HCEC 1CT (cell line): ENCODE measurements at regions not wholly inside any gene's neighbourhood (a gene's known extent, or its start where the extent isn't known, plus 50 kb on each side); places are given as distances from the start of the nearest gene placed in this dataset.

Experiments used
- DNase-seq: peaks from one replicate; pipeline ENCODE4 v3.0.0-alpha.2; 2017

DNA sequence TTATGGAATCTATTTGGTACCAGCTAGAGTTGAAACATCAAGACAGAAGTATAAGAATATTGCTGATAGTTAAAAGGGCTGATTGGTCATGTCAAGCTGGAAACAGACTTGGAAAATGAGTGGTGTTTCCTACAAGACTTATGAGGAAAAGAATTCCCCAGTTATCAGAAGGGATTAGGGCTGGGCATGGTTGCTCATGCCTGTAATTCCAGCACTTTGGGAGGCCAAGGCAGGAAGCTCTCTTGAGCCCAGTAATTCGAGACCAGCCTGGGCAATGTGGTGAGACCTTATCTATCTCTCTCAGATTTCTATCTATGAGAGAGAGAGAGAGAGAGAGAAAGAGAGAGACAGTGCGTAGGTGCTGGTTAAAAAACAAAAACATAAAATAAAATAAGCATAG is 139.5 kb upstream of the PMFBP1 start:
- DNase-seq = no peak

DNA sequence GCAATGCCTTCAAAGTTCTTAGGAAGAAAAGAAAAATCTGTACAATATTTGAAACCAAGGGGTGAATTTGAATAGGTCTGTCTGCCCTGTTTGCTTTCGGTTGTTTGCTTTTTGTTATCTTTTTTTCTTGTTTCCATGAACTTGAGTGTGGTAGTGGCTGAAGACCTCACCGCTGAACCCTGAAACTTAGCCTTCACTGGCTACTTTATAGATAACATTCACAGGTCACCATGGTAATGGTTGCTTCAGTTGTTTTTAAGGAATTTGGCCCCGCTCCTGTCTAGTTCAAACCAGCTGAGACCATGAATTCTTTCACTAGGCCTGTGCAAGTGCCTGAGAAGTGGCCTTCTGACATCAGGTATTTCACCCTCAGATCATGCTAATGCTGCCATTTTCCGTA is 137.0 kb upstream of the PMFBP1 start:
- DNase-seq = no peak

- DNase-seq = no peak
Observed at GRCh38 chr16:72308396-72308795, 136.4 kb upstream of the PMFBP1 start.

- no peak for DNase-seq
Observed at GRCh38 chr16:72302332-72302731, 130.4 kb upstream of the PMFBP1 start.

DNA sequence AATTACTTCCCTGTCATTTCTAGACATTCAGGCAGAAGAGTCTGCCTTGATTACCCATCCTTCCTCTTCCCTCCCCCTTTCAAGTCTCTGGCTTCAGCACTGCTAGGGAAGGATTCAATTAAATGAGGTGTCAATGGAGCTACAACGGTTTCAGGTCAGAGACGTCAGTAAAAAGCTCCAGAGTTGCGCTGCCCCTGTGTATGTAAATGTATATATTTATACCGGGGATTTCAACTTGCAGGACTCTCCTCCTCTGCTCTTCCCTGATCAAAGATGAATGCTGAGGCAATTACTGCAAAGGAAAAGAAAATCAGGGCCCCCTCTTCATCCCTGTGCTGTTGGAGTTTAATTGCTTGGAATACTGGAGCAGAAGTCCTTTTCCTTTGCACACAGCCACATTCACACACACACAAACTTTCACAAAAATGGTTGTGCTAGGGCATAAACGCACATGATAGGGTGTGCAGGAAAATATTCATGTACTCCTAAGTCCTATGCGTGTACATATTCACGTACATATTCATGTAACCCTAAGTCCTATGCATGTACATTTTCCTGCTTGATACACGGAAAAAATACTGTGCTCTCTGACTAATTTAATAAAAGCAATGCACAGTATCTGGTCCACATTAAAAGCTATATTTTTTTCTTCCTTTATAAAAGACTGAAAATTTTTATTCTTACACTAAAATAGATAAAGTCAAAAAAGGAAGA is 129.7 kb upstream of the PMFBP1 start:
- no peak for DNase-seq

DNA sequence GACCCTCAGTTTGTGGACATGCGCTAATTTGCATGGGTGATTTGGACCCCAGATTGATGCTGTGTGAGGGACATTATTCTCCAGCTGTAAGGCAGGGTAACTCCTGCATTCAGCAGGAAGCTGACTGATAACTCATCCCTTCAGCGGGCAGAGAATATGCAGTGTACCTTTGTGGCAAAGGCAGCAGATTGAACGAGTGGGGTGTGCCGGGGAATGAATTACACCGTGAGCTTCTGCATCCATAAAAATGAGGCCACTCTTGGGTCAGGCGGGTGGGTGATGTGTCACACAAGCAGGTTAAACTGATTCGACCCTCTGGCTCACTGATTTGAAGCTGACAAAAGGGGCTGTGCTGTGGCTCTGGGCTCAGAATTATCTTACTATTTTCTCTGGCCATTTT is 128.9 kb upstream of the PMFBP1 start:
- DNase-seq = no peak

GRCh38 chr16:72299684-72300243 is 127.8 kb upstream of the PMFBP1 start:
- DNase-seq = no peak

- DNase-seq = no peak
Observed at GRCh38 chr16:72298961-72299360, 127.0 kb upstream of the PMFBP1 start.

DNA sequence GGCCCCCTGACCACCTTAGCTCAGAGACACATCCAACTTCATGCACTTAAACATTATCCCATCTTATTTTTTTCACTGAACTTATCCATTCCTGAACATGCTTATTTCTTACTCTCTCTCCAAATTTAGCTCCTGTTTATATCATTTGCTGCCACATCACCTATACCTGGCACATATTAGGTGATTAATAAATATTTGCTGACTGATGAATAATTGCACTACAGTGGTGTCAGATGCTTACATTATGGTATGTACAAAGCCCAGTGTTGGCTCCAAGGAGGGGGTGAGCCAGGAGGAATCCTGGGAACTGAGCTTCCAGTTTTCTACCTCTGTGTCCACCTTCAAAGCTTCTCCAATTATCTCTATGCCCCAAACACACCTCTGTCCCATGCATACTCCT is 124.0 kb upstream of the PMFBP1 start:
- DNase-seq = no peak

- peak; percentile 96 for DNase-seq
Observed at GRCh38 chr16:72291531-72291981, 119.6 kb upstream of the PMFBP1 start.

DNA sequence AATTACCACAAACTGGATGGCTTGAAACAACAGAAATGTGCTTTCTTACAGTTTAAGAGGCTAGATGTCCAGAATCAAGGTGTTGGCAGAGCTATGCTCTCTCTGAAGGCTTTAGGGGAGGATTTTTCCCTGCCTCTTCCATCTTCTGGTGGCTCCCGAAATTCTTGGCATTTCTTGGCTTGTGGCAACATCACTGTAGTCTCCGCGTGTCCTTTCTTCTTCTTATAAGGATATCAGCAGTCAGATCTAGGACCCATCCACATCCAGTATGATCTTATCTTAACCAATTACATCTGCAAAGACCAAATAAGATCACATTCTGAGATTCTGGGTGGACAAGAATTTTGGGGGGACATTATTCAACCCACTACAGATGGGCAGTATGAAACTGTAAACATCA is 119.2 kb upstream of the PMFBP1 start:
- DNase-seq = peak; percentile 85

DNA sequence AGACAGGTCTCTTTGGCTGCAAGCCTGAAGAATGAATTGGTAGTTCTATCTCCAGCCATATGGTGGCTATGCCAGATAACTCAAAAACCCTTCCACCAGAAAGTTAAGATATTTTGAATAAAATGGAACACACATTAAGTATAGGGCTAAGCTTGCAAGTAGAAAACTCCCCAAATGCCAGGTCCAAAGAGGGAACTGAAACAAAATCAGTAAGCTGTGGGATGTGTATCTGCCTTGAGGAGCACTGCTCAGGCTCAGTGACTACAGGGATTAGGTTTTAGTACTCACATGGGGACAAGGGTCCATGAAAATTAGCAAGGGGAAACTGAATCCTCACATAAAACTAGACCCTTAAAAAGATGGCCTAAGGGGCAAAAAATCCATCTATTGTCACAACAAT is 115.7 kb upstream of the PMFBP1 start:
- no peak for DNase-seq

- DNase-seq = no peak
Observed at GRCh38 chr16:72286936-72287620, 115.1 kb upstream of the PMFBP1 start.

GRCh38 chr16:72285728-72286127 is 113.8 kb upstream of the PMFBP1 start:
- peak; percentile 50 for DNase-seq

DNA sequence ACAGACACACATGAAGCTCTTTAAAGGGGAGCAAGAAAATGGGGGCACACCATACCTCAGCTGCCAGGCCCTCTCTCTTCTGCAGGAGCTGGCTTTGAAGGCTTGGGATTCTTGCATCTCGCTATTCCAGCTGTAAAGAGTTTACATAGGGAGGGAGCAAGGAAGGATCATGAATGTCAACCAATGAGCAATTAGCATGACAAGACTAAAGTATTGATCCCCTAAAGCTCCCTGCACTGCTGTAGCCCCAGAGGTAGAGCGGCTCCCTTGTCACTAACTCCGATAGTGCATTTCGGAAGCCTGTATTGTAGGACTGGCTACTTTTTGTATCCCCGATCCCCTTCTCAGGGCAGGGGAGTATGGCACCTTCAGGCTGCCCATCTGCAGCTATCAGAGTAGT is 113.4 kb upstream of the PMFBP1 start:
- DNase-seq = no peak

- DNase-seq = no peak
Observed at GRCh38 chr16:72284042-72284789, 112.3 kb upstream of the PMFBP1 start.

DNA sequence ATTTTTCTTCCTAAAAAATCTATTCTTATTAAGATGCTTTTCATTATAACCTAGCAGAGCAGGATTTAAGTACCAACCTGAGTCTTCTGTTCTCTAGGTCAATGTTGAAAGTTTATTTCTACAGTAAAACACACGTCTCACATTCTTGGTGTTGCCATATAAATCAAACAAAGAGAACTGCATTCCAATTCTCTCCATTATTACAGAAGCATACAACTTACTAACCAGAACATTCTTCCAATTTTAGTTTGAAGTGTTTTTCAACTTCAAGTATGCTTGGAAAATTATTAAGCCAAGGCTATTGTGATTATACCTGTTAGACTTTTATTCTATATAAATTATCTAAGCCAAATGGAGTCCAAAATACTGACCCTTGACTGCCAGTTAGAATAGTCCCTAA is 110.4 kb upstream of the PMFBP1 start:
- no peak for DNase-seq

DNA sequence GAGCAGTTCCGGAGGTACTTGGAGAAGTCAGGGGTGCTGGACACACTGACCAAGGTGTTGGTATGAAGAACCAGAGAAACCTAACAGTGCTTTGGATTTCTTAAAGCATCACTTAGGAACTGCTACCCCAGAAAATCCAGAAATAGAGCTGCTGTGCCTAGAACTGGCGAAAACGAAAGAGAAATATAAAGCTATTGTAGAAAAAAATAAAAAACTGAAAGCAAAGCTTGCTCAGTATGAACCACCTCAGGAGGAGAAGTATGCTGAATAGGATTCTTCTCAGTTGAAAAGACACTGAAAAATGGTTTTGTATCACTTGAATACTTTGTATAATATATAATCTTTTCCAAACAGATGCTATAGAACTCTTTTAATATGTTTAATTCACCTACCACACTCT is 106.3 kb upstream of the PMFBP1 start:
- DNase-seq = no peak

- no peak for DNase-seq
Observed at GRCh38 chr16:72277749-72278148, 105.8 kb upstream of the PMFBP1 start.

- no peak for DNase-seq
Observed at GRCh38 chr16:72271699-72272240, 99.8 kb upstream of the PMFBP1 start.

DNA sequence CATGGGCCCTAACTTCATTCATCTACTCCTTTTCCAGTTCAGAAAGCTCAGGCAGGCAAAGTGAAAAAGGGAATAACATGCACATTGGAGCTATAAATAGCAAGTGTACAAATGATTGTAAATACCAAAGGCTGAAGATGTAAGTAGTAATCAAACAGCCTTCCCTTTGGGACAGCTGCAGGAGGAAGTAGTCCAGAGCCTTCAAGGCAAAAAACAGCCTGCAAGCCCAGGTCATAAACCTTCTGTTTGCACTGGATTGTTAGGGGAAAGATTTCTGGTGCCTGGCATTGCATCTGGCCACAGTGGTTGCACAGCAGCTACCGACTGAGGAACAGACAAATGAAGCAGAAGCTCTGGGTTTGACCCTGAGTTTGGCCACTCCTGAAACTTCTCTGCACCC is 98.6 kb upstream of the PMFBP1 start:
- DNase-seq = no peak

DNA sequence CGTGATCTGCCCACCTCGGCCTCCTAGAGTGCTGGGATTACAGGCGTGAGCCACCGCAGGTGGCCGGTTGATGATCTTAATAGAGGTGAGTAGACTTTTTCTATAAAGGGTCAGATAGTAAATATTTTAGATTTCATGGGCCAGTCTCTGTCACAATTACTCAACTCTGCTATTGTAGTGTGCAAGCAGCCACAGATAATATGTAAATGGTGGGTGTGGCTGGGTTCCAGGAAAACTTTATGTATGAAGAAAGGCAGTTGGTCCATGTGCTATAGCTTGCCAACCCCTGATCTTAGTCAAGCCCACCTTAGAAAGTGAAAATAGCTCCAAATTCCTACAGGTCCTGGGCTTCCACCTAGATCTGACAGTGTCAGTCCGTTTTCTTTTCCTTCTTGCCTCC is 94.9 kb upstream of the PMFBP1 start:
- DNase-seq = no peak

GRCh38 chr16:72264771-72265170 is 92.8 kb upstream of the PMFBP1 start:
- DNase-seq = no peak
